GM21619 (cell line): ENCODE measurements at regions not wholly inside any gene's neighbourhood (a gene's known extent, or its start where the extent isn't known, plus 50 kb on each side); places are given as distances from the start of the nearest gene placed in this dataset.

ENCODE experiments used
- ATAC-seq: cut with Tn5 transposase; IDR thresholded peaks from one replicate; pipeline ENCODE4 v1.9.1; 2021; ENCODE audit not compliant: unreplicated experiment

- no peak for ATAC-seq
Measured at GRCh38 chr10:4046712-4047354, 261.8 kb upstream of the KLF6 start.

GRCh38 chr10:4046030-4046429, 261.0 kb upstream of the KLF6 start:
- ATAC-seq: peak; percentile 81

GRCh38 chr10:4043897-4044665, 259.1 kb upstream of the KLF6 start:
- ATAC-seq: no peak

- ATAC-seq: no peak
Measured at GRCh38 chr10:4041635-4042034, 256.6 kb upstream of the KLF6 start.

GRCh38 chr10:4038000-4038399, 253.0 kb upstream of the KLF6 start:
- ATAC-seq: no peak

- ATAC-seq: no peak
Measured at GRCh38 chr10:4035599-4035945, 250.6 kb upstream of the KLF6 start.

GRCh38 chr10:4034907-4035598, 250.0 kb upstream of the KLF6 start:
- ATAC-seq: no peak

- ATAC-seq: peak; percentile 92
Measured at GRCh38 chr10:4033341-4033896, 248.4 kb upstream of the KLF6 start.

DNA sequence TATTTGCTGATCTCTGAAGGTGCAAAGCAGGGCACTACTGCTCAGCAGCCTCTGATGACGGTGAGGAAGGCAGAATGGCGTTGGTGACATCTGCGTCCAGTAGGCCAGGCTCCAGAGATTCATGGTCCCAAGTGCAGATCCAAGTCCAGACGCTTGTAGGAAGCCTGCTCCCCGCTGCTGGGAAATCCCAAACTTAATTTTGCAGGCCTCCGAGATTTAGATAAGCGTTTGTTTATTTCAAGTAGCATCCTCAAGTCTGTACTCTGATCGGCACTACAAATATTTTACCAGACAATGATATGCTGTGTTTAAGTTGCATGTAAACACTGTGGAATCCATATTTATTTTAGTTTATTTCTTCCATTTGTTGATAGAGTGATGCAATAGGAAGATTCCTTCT, 244.9 kb upstream of the KLF6 start:
- ATAC-seq: no peak

- no peak for ATAC-seq
Measured at GRCh38 chr10:4028854-4029583, 244.0 kb upstream of the KLF6 start.

DNA sequence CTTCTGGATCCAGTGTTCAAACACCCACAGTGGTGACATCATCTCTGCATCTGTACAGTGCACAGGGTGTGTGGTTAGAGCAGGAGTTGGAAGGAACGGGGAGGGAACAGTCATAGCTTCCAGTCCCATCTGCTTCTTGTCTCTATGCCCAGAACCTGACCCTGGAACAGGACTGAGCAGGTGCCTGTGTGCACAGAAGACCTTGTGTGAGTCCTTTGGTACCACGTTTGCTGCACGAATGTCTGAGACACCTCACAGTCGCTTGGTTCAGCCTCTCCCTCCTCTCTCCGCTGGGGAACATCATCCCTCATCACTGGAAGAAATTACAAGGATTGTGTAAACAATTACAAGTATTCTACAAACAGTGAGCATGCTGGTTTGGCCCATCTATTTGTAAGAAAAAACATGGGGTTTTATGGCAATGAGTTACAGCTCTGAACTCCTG, 243.0 kb upstream of the KLF6 start:
- no peak for ATAC-seq

GRCh38 chr10:4025339-4025738, 240.3 kb upstream of the KLF6 start:
- ATAC-seq: no peak

DNA sequence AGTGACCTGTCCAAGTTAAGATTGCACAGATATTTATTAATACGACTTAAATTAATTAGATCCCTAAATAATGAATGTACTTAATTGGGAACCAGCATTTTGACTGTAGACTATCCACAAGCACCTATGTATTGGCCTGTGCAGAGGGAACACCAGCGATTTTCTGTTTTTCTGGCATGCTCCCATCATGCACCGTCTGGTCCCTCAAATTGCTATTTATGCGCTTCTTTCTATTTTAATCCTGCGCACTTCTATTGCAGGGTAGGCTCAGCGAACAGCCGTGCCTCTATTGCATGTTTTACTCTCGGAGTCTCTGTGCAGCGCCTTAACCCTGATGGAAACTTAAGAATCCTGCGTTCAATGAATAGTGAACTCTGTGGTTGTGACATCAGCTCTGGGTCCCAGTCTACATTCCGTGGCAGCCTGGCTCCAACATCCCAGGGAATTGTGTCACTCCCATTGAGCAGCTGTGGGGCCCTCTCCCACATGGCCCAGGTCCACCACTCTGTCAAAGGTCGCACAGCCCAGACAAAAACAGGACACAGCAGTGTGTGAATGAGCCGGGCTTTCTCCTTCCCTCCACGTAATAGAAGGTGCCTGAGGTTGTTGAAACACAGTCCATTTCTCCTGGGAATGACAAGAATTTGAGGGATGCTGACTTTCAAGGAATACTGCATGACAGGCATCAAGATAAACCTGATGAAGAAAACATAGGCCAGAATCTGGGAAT, 239.7 kb upstream of the KLF6 start:
- ATAC-seq: no peak

- ATAC-seq: no peak
Measured at GRCh38 chr10:4024027-4024426, 239.0 kb upstream of the KLF6 start.

GRCh38 chr10:4022473-4022872, 237.5 kb upstream of the KLF6 start:
- no peak for ATAC-seq

- ATAC-seq: no peak
Measured at GRCh38 chr10:4020631-4021030, 235.6 kb upstream of the KLF6 start.

DNA sequence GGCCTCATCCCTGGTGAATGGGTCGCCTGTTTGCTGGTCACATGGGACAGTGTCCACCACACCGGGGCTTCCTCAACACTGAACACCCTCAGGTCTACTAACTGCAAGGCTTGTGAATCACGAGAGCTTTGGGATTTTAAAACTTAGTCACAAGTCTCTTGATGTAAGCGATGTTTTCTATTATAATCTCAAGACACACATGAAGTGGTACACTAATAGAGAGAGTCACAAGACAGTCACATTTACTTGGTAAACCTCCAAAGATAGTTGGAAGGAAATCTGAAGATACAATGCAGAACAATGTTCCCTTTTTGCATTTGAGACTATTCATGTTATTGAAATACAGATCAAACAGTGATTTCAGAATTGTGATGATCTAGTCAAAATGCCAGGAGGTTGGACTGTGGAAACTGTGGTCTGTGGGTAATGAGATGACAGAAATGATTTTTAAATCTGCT, 233.1 kb upstream of the KLF6 start:
- no peak for ATAC-seq

DNA sequence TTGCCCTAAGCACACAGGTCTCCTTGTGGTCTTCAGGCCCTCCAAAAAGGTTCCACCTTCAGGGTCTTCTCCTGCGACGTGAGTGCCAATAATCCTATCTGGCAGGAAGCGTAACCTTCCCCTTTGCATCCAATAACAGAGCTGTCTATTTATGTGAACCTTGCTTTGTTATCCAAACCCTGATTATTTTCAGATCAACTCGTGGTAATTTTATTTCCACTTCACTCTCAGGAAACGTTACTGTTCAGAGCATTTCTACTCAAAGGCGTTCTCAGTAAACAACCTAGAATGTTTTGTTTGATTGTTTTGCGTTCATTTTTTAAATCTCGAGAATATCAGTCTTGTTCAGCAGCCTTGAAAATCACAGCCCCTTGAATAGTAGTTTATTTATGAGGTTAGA, 232.3 kb upstream of the KLF6 start:
- ATAC-seq: no peak

GRCh38 chr10:4016214-4016740, 231.3 kb upstream of the KLF6 start:
- ATAC-seq: no peak

- ATAC-seq: peak; percentile 76
Measured at GRCh38 chr10:4013651-4014121, 228.7 kb upstream of the KLF6 start.
